Smooth muscle cell (in vitro differentiated cells): ENCODE measurements at regions not wholly inside any gene's neighbourhood (a gene's known extent, or its start where the extent isn't known, plus 50 kb on each side); places are given as distances from the start of the nearest gene placed in this dataset.

Experiments
- DNase-seq: peaks from one replicate; lab custom pipeline; 2025; ENCODE audit not compliant: unreplicated experiment; lab: John Stamatoyannopoulos, UW
- H2AFZ ChIP-seq: fragments of 200-600 bp; sonication (generic); 2 replicates; pipeline ENCODE4 v1.6.0; 2016; ENCODE audit warnings: antibody characterized with exemption, low read depth, mild to moderate bottlenecking
- H3F3A ChIP-seq: fragments of 200-600 bp; sonication (generic); 2 replicates; pipeline ENCODE4 v1.6.0; 2017; ENCODE audit warnings: antibody characterized with exemption, low read depth
- H3K27ac ChIP-seq: fragments of 200-600 bp; sonication (generic); 2 replicates; pipeline ENCODE4 v1.5.1; 2016; ENCODE audit warnings: low read depth, mild to moderate bottlenecking
- H3K27me3 ChIP-seq: fragments of 200-600 bp; sonication (generic); 2 replicates; pipeline ENCODE4 v1.6.1; 2016; ENCODE audit warnings: low read depth, mild to moderate bottlenecking
- H3K36me3 ChIP-seq: fragments of 200-600 bp; sonication (generic); 2 replicates; pipeline ENCODE4 v1.5.1; 2016; ENCODE audit warnings: low read depth
- H3K4me1 ChIP-seq: fragments of 200-600 bp; sonication (generic); 2 replicates; pipeline ENCODE4 v1.5.1; 2016; ENCODE audit warnings: low read depth
- H3K4me2 ChIP-seq: fragments of 200-600 bp; sonication (generic); 2 replicates; pipeline ENCODE4 v1.6.0; 2016; ENCODE audit warnings: mild to moderate bottlenecking
- H3K4me3 ChIP-seq: fragments of 200-600 bp; sonication (generic); 2 replicates; pipeline ENCODE4 v1.5.1; 2016; ENCODE audit warnings: mild to moderate bottlenecking
- H3K79me2 ChIP-seq: fragments of 200-600 bp; sonication (generic); 2 replicates; pipeline ENCODE4 v1.6.0; 2016; ENCODE audit warnings: low read depth, mild to moderate bottlenecking
- H3K9ac ChIP-seq: fragments of 200-600 bp; sonication (generic); 2 replicates; pipeline ENCODE4 v1.6.0; 2016; ENCODE audit warnings: low read depth
- H3K9me3 ChIP-seq: fragments of 200-600 bp; sonication (generic); replicated peaks from 2 replicates; pipeline ENCODE4 v1.5.1; 2016; ENCODE audit warnings: low read depth
- H4K20me1 ChIP-seq: fragments of 200-600 bp; sonication (generic); 2 replicates; pipeline ENCODE4 v1.6.0; 2016; ENCODE audit warnings: low read depth
- WGBS: methylation state at CpG from one replicate; pipeline ENCODE4 v1.1.7; 2016; ENCODE audit warnings: low lambda C conversion rate; 5-methylcytosine and 5-hydroxymethylcytosine counted together
- TF ChIP-seq, protein P1 (sequence below): fragments of 200-600 bp; sonication (generic); IDR thresholded peaks from 2 replicates; pipeline ENCODE4 v1.5.1; 2017; ENCODE audit warnings: borderline replicate concordance, mild to moderate bottlenecking, antibody characterized with exemption; ENCODE audit not compliant: insufficient read depth, poor library complexity, severe bottlenecking

DNA sequence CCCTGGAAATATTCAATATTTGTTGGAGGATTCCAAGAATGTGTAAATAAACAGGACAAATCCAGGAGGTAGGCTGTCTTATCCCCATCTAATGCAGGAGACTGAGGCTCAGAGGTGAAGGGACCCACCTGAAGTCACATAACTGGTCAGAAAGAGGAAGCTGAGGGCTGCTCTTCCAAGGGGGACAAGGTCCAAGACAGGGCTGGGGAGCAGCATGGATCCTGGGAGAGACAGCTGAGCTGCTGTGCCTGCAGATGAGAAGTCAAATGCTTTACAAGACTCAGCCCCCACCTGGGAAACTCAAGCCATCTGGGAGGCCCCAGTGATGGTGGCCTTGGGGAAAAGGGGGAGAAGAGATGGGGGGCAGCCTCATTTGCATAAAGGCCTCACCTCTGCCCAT, 224.4 kb downstream of the PTPRU start:
- TF ChIP-seq, protein P1, sequence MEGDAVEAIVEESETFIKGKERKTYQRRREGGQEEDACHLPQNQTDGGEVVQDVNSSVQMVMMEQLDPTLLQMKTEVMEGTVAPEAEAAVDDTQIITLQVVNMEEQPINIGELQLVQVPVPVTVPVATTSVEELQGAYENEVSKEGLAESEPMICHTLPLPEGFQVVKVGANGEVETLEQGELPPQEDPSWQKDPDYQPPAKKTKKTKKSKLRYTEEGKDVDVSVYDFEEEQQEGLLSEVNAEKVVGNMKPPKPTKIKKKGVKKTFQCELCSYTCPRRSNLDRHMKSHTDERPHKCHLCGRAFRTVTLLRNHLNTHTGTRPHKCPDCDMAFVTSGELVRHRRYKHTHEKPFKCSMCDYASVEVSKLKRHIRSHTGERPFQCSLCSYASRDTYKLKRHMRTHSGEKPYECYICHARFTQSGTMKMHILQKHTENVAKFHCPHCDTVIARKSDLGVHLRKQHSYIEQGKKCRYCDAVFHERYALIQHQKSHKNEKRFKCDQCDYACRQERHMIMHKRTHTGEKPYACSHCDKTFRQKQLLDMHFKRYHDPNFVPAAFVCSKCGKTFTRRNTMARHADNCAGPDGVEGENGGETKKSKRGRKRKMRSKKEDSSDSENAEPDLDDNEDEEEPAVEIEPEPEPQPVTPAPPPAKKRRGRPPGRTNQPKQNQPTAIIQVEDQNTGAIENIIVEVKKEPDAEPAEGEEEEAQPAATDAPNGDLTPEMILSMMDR: no peak
- H3K27me3 ChIP-seq: peaks cover 7% of the 10 kb centered on the region
- H3K4me3 ChIP-seq: no peak overlapping the region
- no peak for DNase-seq
- no peaks in the 10 kb centered on the region for H3K4me1 ChIP-seq
- H3K79me2 ChIP-seq: no peaks in the 10 kb centered on the region
- H4K20me1 ChIP-seq: no peaks in the 10 kb centered on the region
- no peaks in the 10 kb centered on the region for H3K36me3 ChIP-seq
- H2AFZ ChIP-seq: no peak overlapping the region
- H3K9me3 ChIP-seq: no peaks in the 10 kb centered on the region
- no peak overlapping the region for H3K27ac ChIP-seq
- H3F3A ChIP-seq: no peaks in the 10 kb centered on the region
- H3K4me2 ChIP-seq: no peak overlapping the region
- no peak overlapping the region for H3K9ac ChIP-seq

DNA sequence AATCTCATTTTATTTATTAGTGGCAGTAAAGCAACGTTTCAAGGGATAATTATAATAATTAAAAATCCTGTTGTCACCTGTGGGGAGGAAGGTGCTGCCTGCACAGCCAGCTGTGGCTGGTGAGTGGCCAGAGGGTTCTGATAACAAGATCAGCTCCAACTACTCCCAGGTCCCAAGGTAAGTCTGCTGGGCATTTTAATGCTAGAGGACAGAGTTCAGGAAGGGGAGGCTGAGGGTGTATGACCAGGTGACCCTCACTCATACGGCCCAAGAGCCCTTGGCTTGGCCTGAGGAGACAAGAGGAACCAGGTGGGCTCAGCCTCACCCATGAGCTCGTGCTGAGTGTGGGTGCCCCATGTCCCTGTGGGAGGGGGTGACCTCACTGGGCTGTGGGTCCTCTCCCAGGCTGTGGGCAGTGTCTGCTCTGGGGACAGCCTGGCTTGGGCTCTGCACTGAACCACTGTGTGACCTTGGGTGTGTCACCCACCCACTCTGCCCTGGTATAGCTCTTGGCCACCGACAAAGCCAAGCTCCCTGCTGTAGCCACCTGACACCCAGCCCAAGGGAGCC, 223.8 kb downstream of the PTPRU start:
- Histone ChIP-seq H3K9me3 (no peaks in the 10 kb centered on the region), H3K4me2 (no peak overlapping the region), H3K79me2 (no peaks in the 10 kb centered on the region), H3K4me3 (no peak overlapping the region), H3K27ac (no peak overlapping the region), H4K20me1 (no peaks in the 10 kb centered on the region), H3K27me3 (peaks cover 7% of the 10 kb centered on the region), H3K36me3 (no peaks in the 10 kb centered on the region), H3K4me1 (no peaks in the 10 kb centered on the region), H3F3A (no peaks in the 10 kb centered on the region), H2AFZ (no peak overlapping the region), H3K9ac (no peak overlapping the region)
- 77% methylated on average over 4 of the region's 4 CpGs for WGBS
- TF ChIP-seq, protein P1: no peak
- DNase-seq: no peak

DNA sequence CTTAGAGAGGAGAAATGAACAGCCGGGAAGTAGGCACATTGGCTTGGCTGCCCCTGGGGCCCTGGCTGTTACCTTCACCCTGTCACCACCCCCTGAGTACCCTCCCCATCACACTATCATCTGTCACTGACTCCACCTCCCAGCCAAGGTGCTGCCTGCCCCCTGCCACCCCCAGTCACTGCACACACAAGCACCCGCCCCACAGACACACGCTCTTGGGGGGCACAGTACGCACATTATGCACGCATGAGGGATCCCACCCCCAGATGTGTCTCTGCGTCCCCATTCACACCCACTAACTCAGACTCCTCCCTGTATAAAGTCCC, 223.3 kb downstream of the PTPRU start:
- no peak overlapping the region for H3K27ac ChIP-seq
- no peak overlapping the region for H2AFZ ChIP-seq
- no peak for DNase-seq
- H3K27me3 ChIP-seq: peaks cover 7% of the 10 kb centered on the region
- H3K4me3 ChIP-seq: no peak overlapping the region
- no peaks in the 10 kb centered on the region for H3K79me2 ChIP-seq
- no peaks in the 10 kb centered on the region for H3K36me3 ChIP-seq
- TF ChIP-seq, protein P1: no peak
- no peak overlapping the region for H3K4me2 ChIP-seq
- no peaks in the 10 kb centered on the region for H3K4me1 ChIP-seq
- H3K9ac ChIP-seq: no peak overlapping the region
- no peaks in the 10 kb centered on the region for H3F3A ChIP-seq
- 92% methylated on average over 5 of the region's 6 CpGs for WGBS
- no peaks in the 10 kb centered on the region for H3K9me3 ChIP-seq
- no peaks in the 10 kb centered on the region for H4K20me1 ChIP-seq
